Common myeloid progenitor, CD34-positive (primary cell): ENCODE measurements at regions not wholly inside any gene's neighbourhood (a gene's known extent, or its start where the extent isn't known, plus 50 kb on each side); places are given as distances from the start of the nearest gene placed in this dataset.

Source experiments
- CTCF ChIA-PET: fragments of 350-600 bp; sonication (Branson Sonifier 250); formaldehyde crosslinking; loops from one replicate; lab custom pipeline; 2021; ENCODE audit warnings: antibody characterized with exemption; lab: Charles Lee
- POLR2A ChIA-PET: fragments of 350-600 bp; sonication (Branson Sonifier 250); formaldehyde crosslinking; loops from one replicate; lab custom pipeline; 2021; ENCODE audit warnings: antibody characterized with exemption; lab: Charles Lee
- DNase-seq, 3 donors: peaks; one replicate each; pipeline versions ENCODE4 v3.0.0 to v3.0.0-alpha.2; 2013
- H3K27ac ChIP-seq, 2 experiments: 1 replicate in 1 of 2; 2 replicates in 1 of 2; pipeline ENCODE4 v1.7.0; 2013; ENCODE audit warnings: inconsistent platforms in 2 of 2, low read length in 2 of 2, mild to moderate bottlenecking in 2 of 2, low read depth in 1 of 2, moderate library complexity in 1 of 2; ENCODE audit not compliant: severe bottlenecking in 2 of 2, insufficient read depth in 1 of 2, poor library complexity in 1 of 2
- H3K27me3 ChIP-seq, 5 experiments: replicated peaks in 2 of 5; 1 replicate in 3 of 5; 2 replicates in 2 of 5; pipeline versions ENCODE4 v1.6.1 to v1.7.0; 2013; ENCODE audit warnings: low read length in 4 of 5, mild to moderate bottlenecking in 2 of 5, moderate library complexity in 2 of 5, inconsistent platforms in 1 of 5; ENCODE audit not compliant: insufficient read depth in 5 of 5, control insufficient read depth in 4 of 5
- H3K36me3 ChIP-seq, 4 experiments: 1 replicate in 2 of 4; 2 replicates in 2 of 4; pipeline versions ENCODE4 v1.6.1 to v1.7.0; 2013; ENCODE audit warnings: low read length in 3 of 4, control low read depth in 1 of 4, mild to moderate bottlenecking in 1 of 4; ENCODE audit not compliant: control insufficient read depth in 4 of 4, insufficient read depth in 4 of 4
- H3K4me1 ChIP-seq, 4 experiments: 1 replicate in 3 of 4; 2 replicates in 1 of 4; pipeline versions ENCODE4 v1.6.1 to v1.7.1; 2013; ENCODE audit warnings: low read length in 3 of 4, mild to moderate bottlenecking in 3 of 4, control low read depth in 1 of 4, inconsistent platforms in 1 of 4, moderate library complexity in 1 of 4; ENCODE audit not compliant: control insufficient read depth in 4 of 4, insufficient read depth in 4 of 4; ENCODE audit errors: control extremely low read depth in 1 of 4
- H3K4me3 ChIP-seq, 7 experiments: 1 replicate in 4 of 7; 2 replicates in 3 of 7; pipeline versions ENCODE4 v1.5.1 to v1.7.0; 2013; ENCODE audit warnings: mild to moderate bottlenecking in 7 of 7, low read length in 6 of 7, moderate library complexity in 6 of 7, inconsistent platforms in 2 of 7, low read depth in 2 of 7, control low read depth in 1 of 7; ENCODE audit not compliant: insufficient read depth in 4 of 7, control insufficient read depth in 1 of 7; ENCODE audit errors: extremely low read depth in 1 of 7
- H3K9me3 ChIP-seq, 5 experiments: 1 replicate in 4 of 5; 2 replicates in 1 of 5; pipeline versions ENCODE4 v1.6.1 to v1.7.1; 2013; ENCODE audit warnings: low read length in 4 of 5, mild to moderate bottlenecking in 2 of 5, inconsistent platforms in 1 of 5, low read depth in 1 of 5, moderate library complexity in 1 of 5; ENCODE audit not compliant: control insufficient read depth in 4 of 5, insufficient read depth in 2 of 5; ENCODE audit errors: control extremely low read depth in 1 of 5
- whole genome bisulfite sequencing: methylation state at CpG from one replicate; pipeline ENCODE4 v1.1.5; 2013; ENCODE audit not compliant: insufficient coverage; 5-methylcytosine and 5-hydroxymethylcytosine counted together

GRCh38 chr12:16474801-16475200 is 127.4 kb downstream of the MGST1 start:
- H3K4me1 ChIP-seq = no peaks in the 10 kb centered on the region
- CTCF ChIA-PET = no interaction called here
- H3K36me3 ChIP-seq = no peaks in the 10 kb centered on the region
- H3K9me3 ChIP-seq = no peaks in the 10 kb centered on the region
- no peak for DNase-seq
- H3K27ac ChIP-seq = no peak overlapping the region
- 86% methylated on average over 1 of the region's 2 CpGs for WGBS
- H3K27me3 ChIP-seq = no peaks in the 10 kb centered on the region
- POLR2A ChIA-PET = no interaction called here
- H3K4me3 ChIP-seq = no peak overlapping the region

DNA sequence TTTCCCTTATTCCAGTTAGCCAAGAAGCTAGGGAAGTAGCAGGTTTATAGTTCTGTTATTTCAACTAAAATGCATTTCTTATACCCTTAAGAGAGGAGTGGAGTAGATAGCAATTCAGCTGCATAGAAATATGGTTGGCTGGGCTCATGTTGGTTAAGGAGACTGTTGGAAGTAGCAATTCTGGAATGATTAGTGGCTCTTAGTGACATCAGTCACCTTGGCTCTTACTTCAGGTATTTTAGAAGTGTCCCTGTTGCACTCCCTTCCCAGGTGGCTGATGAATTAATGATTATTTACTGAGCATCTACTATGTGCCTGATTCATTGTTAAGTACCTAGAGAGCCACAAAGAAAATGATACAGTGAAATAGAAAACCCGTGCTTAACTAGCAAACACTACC is 128.1 kb downstream of the MGST1 start:
- no peak for DNase-seq

DNA sequence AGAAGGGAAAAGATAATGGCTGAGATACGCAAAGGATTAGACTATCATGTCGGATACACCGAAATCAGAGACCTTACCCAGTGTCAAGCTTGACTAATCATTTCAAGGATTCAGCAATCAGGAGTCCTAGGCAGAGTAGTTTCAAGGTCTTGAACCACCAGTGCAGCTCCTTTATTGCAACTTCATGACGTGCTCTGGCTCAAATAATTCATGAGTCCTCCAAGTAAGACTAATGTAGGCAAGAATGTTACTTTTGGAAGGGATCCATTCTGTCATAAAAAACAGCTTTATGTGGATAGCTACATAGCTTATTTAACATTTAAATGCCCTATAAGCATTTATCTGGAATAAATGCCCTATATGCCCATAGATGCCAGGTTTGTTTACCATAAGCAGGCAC is 123.2 kb downstream of the LMO3 start:
- ChIA-PET POLR2A (no interaction called here), CTCF (no interaction called here)
- no peak for DNase-seq
- H3K4me1 ChIP-seq = no peaks in the 10 kb centered on the region
- H3K36me3 ChIP-seq = no peaks in the 10 kb centered on the region
- H3K27ac ChIP-seq = no peak overlapping the region
- H3K27me3 ChIP-seq = no peaks in the 10 kb centered on the region
- H3K4me3 ChIP-seq = no peak overlapping the region
- peaks cover 0 to 4% (median 2%) of the 10 kb centered on the region in 5 experiments for H3K9me3 ChIP-seq
- 91% methylated on average over 3 of the region's 4 CpGs for WGBS

More for the DNA sequence above, 128.1 kb downstream of the MGST1 start:
- H3K27ac ChIP-seq = no peak overlapping the region
- H3K4me1 ChIP-seq = no peaks in the 10 kb centered on the region
- no peak overlapping the region for H3K4me3 ChIP-seq
- no peaks in the 10 kb centered on the region for H3K27me3 ChIP-seq
- no CpG with 5 or more reads among the region's 1 CpG for WGBS
- CTCF ChIA-PET = no interaction called here
- H3K36me3 ChIP-seq = no peaks in the 10 kb centered on the region
- POLR2A ChIA-PET = no interaction called here
- H3K9me3 ChIP-seq = no peaks in the 10 kb centered on the region

DNA sequence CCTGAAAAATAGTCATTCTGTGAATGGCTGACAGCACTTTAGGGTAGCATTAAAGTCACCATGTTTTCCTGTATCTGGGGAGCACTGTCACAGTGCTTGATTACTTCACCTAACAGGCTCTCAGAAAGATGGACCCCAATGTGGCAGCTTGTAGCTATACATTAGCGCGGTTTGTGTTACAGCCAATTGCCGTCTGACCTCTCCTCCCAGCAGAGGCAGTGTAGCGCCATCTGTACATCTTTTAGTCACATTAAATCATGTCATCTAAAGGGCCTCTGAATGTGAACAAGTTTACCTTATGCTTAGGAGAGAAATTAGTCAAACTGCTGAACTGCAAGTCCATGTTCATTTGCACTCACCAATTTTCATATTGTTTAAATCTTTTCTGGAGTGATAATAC is 113.7 kb downstream of the LMO3 start:
- H3K9me3 ChIP-seq = no peaks in the 10 kb centered on the region
- H3K4me1 ChIP-seq = no peaks in the 10 kb centered on the region
- WGBS = 100% methylated on average over 4 of the region's 4 CpGs
- POLR2A ChIA-PET = no interaction called here
- DNase-seq = no peak
- no peak overlapping the region for H3K4me3 ChIP-seq
- no peaks in the 10 kb centered on the region for H3K36me3 ChIP-seq
- H3K27me3 ChIP-seq = no peaks in the 10 kb centered on the region
- CTCF ChIA-PET = interaction anchor here (1.2 kb wide), 1 partner anchor 126 kb away, joined by 3 read pairs; no protein-coding TSS in a partner anchor
- H3K27ac ChIP-seq = no peak overlapping the region

DNA sequence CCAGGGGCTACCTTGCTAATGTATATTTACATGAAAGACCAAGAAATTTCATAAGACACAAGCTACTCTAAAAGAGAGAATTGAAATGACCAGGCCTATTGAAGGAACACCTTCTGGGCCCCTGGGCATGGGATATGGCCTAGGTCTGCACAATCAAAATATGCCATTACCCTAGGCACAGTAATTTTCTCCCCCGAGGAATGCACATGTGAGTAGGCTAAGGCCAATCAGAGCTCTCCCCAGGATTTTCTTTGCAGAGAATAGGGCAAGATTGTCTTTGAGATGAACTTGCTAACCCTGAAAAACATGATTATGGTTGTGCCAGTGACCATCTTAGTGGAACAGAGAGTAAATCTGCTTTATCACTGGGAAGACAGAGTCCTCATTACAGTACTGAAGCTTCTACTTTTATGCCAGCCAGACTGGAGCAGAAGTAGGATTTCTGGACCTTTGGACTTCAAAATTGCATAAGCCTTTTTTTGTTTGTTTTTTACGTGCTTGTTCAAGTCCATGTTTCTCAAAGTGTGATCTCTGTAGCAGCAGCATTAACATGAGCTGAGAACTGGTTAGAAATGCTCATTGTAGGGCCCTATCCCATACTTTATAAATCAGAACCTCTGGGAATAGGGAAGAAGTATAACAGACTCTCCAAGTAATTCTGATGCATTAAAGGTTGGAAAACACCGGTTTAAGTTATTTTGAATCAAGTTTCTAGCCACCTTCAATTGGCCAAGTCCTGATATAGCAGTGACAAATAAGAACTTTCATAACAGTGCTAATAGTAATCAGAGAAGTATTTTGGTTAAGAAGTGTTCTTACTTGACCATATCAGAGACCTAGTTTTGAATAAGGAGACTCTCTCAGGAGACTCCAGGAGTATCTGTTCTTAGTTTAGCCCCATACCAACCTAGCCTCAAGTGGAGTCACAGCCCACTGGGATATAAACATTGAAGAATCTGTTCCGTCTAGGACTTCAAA is 112.9 kb downstream of the LMO3 start:
- 92% methylated on average over 2 of the region's 4 CpGs for whole genome bisulfite sequencing
- ChIA-PET CTCF (interaction anchor here (1.2 kb wide), 1 partner anchor 127 kb away, joined by 3 read pairs; no protein-coding TSS in a partner anchor), POLR2A (no interaction called here)
- no peak overlapping the region for H3K4me3 ChIP-seq
- no peak for DNase-seq
- H3K27ac ChIP-seq = no peak overlapping the region
- no peaks in the 10 kb centered on the region for H3K4me1 ChIP-seq
- H3K27me3 ChIP-seq = no peaks in the 10 kb centered on the region
- no peaks in the 10 kb centered on the region for H3K36me3 ChIP-seq
- H3K9me3 ChIP-seq = no peaks in the 10 kb centered on the region

- DNase-seq = no peak
- no peak overlapping the region for H3K27ac ChIP-seq
- no peaks in the 10 kb centered on the region for H3K27me3 ChIP-seq
- no CpG with 5 or more reads among the region's 1 CpG for WGBS
- no peaks in the 10 kb centered on the region for H3K36me3 ChIP-seq
- no peaks in the 10 kb centered on the region for H3K9me3 ChIP-seq
- ChIA-PET POLR2A (no interaction called here), CTCF (interaction anchor here (0.6 kb wide), 2 partner anchors 12 to 47 kb away, joined by 3 read pairs; no protein-coding TSS in a partner anchor)
- no peaks in the 10 kb centered on the region for H3K4me1 ChIP-seq
- H3K4me3 ChIP-seq = no peak overlapping the region
These were observed 110.8 kb downstream of the LMO3 start for GRCh38 chr12:16495196-16495595.
